CD14-positive monocyte (primary cell): ENCODE measurements at regions not wholly inside any gene's neighbourhood (a gene's known extent, or its start where the extent isn't known, plus 50 kb on each side); places are given as distances from the start of the nearest gene placed in this dataset.

ENCODE experiments used
- DNase-seq, 3 donors: peaks; one replicate each; pipeline ENCODE4 v3.0.0-alpha.2; 2011 to 2022
- H2AFZ ChIP-seq: 2 replicates; pipeline ENCODE4 v1.6.0; 2012; ENCODE audit warnings: mild to moderate bottlenecking, low read depth, low read length, inconsistent platforms; ENCODE audit not compliant: insufficient read depth, poor library complexity, severe bottlenecking
- H3K27ac ChIP-seq, 2 donors: 1 replicate in 1 of 2; 2 replicates in 1 of 2; pipeline ENCODE4 v1.5.1; 2012 to 2013; ENCODE audit warnings: low read length in 2 of 2, control low read depth in 1 of 2, inconsistent platforms in 1 of 2, low read depth in 1 of 2, mild to moderate bottlenecking in 1 of 2
- H3K27me3 ChIP-seq, 2 donors: one replicate each; pipeline versions ENCODE4 v1.6.0 to v1.6.1; 2011 to 2013; ENCODE audit warnings: low read length in 2 of 2; ENCODE audit not compliant: control insufficient read depth in 2 of 2, insufficient read depth in 2 of 2
- H3K36me3 ChIP-seq, 2 donors: replicated peaks in 1 of 2; 1 replicate in 1 of 2; 2 replicates in 1 of 2; pipeline versions ENCODE4 v1.5.1 to v1.6.1; 2012 to 2013; ENCODE audit warnings: low read length in 2 of 2, control low read depth in 1 of 2, inconsistent platforms in 1 of 2, mild to moderate bottlenecking in 1 of 2; ENCODE audit not compliant: insufficient read depth in 2 of 2, control insufficient read depth in 1 of 2
- H3K4me1 ChIP-seq, 2 donors: 1 replicate in 1 of 2; 2 replicates in 1 of 2; pipeline versions ENCODE4 v1.5.1 to v1.6.1; 2012 to 2013; ENCODE audit warnings: low read length in 2 of 2, control low read depth in 1 of 2, inconsistent platforms in 1 of 2, mild to moderate bottlenecking in 1 of 2, moderate library complexity in 1 of 2; ENCODE audit not compliant: insufficient read depth in 2 of 2, control insufficient read depth in 1 of 2
- H3K4me2 ChIP-seq: replicated peaks from 2 replicates; pipeline ENCODE3; 2012; ENCODE audit warnings: low read length, moderate library complexity, mild to moderate bottlenecking; ENCODE audit not compliant: poor library complexity, severe bottlenecking; ENCODE audit errors: extremely low read depth
- H3K4me3 ChIP-seq, 3 experiments: fragments of 200-600 bp in 1 of 3; sonication (generic) in 1 of 3; replicated peaks in 1 of 3; 1 replicate in 2 of 3; 2 replicates in 1 of 3; pipeline ENCODE4 v1.5.1; 2011 to 2013; ENCODE audit warnings: low read length in 3 of 3, mild to moderate bottlenecking in 3 of 3, control low read depth in 2 of 3, low read depth in 2 of 3, inconsistent platforms in 1 of 3, moderate library complexity in 1 of 3
- H3K79me2 ChIP-seq: 2 replicates; pipeline ENCODE4 v1.6.0; 2012; ENCODE audit warnings: mild to moderate bottlenecking, control low read depth, inconsistent platforms, low read length, moderate library complexity; ENCODE audit not compliant: insufficient read depth
- H3K9ac ChIP-seq: 2 replicates; pipeline ENCODE4 v1.6.0; 2017; ENCODE audit warnings: low read length, mild to moderate bottlenecking; ENCODE audit not compliant: insufficient read depth, poor library complexity, severe bottlenecking
- H3K9me3 ChIP-seq, 2 donors: replicated peaks in 1 of 2; 1 replicate in 1 of 2; 2 replicates in 1 of 2; pipeline versions ENCODE4 v1.5.1 to v1.6.1; 2012 to 2013; ENCODE audit warnings: low read length in 2 of 2, control low read depth in 1 of 2; ENCODE audit not compliant: control insufficient read depth in 1 of 2, insufficient read depth in 1 of 2
- H4K20me1 ChIP-seq: 2 replicates; pipeline ENCODE4 v1.6.0; 2012; ENCODE audit warnings: mild to moderate bottlenecking, low read length, control low read depth, moderate library complexity; ENCODE audit not compliant: insufficient read depth
- H3K27ac Mint-ChIP-seq, 7 donors: one replicate each; pipeline ENCODE4 v1.8.0; 2020; ENCODE audit warnings: mild to moderate bottlenecking in 7 of 7, mixed read lengths in 7 of 7, moderate library complexity in 6 of 7, inconsistent platforms in 2 of 7
- H3K27me3 Mint-ChIP-seq, 3 donors: one replicate each; pipeline ENCODE4 v1.8.0; 2021 to 2022; ENCODE audit warnings: low read depth in 3 of 3, mild to moderate bottlenecking in 3 of 3, mixed read lengths in 3 of 3, moderate library complexity in 3 of 3, inconsistent platforms in 1 of 3
- H3K36me3 Mint-ChIP-seq, 2 donors: one replicate each; pipeline ENCODE4 v1.8.0; 2020; ENCODE audit warnings: mixed read lengths in 2 of 2, inconsistent platforms in 1 of 2, mild to moderate bottlenecking in 1 of 2
- H3K4me1 Mint-ChIP-seq: one replicate; pipeline ENCODE4 v1.8.0; 2020; ENCODE audit warnings: mild to moderate bottlenecking, mixed read lengths
- H3K4me3 Mint-ChIP-seq, 2 donors: one replicate each; pipeline ENCODE4 v1.8.0; 2020; ENCODE audit warnings: mild to moderate bottlenecking in 2 of 2, mixed read lengths in 2 of 2, moderate library complexity in 1 of 2
- H3K9me3 Mint-ChIP-seq, 7 donors: one replicate each; pipeline ENCODE4 v1.8.0; 2020 to 2022; ENCODE audit warnings: mixed read lengths in 7 of 7, mild to moderate bottlenecking in 6 of 7, moderate library complexity in 6 of 7, inconsistent platforms in 2 of 7
- WGBS: methylation state at CpG from one replicate; pipeline ENCODE4 v1.1.5; 2013; ENCODE audit warnings: missing lambda C conversion rate; ENCODE audit not compliant: insufficient coverage; 5-methylcytosine and 5-hydroxymethylcytosine counted together
- intact Hi-C, 2 donors: fragments of 100-400 bp; cut with micrococcal nuclease; formaldehyde crosslinking; loops; one replicate each; pipeline versions ENCODE4 v1.15.0 to v1.15.1; 2023
- TF ChIP-seq, protein P1 (sequence below): fragments of 200-600 bp; IDR thresholded peaks from one replicate; pipeline ENCODE4 v1.8.0; 2022; ENCODE audit warnings: antibody characterized with exemption, mild to moderate bottlenecking

- Mint-ChIP-seq H3K36me3 (no peaks in the 10 kb centered on the region), H3K4me3 (no peak overlapping the region), H3K4me1 (no peaks in the 10 kb centered on the region), H3K9me3 (peaks cover 2 to 17% (median 12%) of the 10 kb centered on the region in 7 donors), H3K27ac (no peak overlapping the region), H3K27me3 (peaks cover 5 to 25% (median 13%) of the 10 kb centered on the region in 3 donors)
- no peak overlapping the region for H3K27ac ChIP-seq
- peaks cover 0 to 3% of the 10 kb centered on the region in 2 donors for H3K27me3 ChIP-seq
- intact Hi-C loops = no loop called here
- no peak overlapping the region for H3K4me3 ChIP-seq
- H3K79me2 ChIP-seq = no peaks in the 10 kb centered on the region
- TF ChIP-seq, protein P1, sequence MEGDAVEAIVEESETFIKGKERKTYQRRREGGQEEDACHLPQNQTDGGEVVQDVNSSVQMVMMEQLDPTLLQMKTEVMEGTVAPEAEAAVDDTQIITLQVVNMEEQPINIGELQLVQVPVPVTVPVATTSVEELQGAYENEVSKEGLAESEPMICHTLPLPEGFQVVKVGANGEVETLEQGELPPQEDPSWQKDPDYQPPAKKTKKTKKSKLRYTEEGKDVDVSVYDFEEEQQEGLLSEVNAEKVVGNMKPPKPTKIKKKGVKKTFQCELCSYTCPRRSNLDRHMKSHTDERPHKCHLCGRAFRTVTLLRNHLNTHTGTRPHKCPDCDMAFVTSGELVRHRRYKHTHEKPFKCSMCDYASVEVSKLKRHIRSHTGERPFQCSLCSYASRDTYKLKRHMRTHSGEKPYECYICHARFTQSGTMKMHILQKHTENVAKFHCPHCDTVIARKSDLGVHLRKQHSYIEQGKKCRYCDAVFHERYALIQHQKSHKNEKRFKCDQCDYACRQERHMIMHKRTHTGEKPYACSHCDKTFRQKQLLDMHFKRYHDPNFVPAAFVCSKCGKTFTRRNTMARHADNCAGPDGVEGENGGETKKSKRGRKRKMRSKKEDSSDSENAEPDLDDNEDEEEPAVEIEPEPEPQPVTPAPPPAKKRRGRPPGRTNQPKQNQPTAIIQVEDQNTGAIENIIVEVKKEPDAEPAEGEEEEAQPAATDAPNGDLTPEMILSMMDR = no peak
- no peaks in the 10 kb centered on the region for H3K4me1 ChIP-seq
- H3K9me3 ChIP-seq = peaks cover 0 to 5% of the 10 kb centered on the region in 2 donors
- DNase-seq = no peak
- no peaks in the 10 kb centered on the region for H3K36me3 ChIP-seq
- H4K20me1 ChIP-seq = no peaks in the 10 kb centered on the region
- 80% methylated on average over 2 of the region's 4 CpGs for WGBS
- no peak overlapping the region for H3K9ac ChIP-seq
- H2AFZ ChIP-seq = no peak overlapping the region
- no peak overlapping the region for H3K4me2 ChIP-seq
Measured at GRCh38 chr17:73803964-73804435, 159.8 kb upstream of the SDK2 start.

DNA sequence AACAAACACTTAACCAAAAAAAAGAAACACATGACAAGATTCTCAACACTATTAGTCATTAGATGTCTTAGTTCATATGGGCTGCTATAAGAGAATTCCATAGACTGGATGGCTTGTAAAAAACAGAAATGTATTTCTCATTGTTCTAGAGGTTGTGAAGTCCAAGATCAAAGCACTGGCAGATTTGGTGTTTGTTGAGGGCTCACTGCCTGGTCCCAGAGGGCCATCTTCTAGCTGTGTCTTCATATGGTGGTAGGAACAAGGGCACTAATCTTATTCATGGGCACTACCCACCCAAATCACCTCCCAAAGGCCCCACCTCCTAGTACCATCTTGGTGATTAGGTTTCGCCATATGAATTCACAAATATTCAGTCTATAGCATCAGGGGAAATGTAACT is 162.5 kb upstream of the SDK2 start:
- no peak overlapping the region for H3K27ac ChIP-seq
- no peaks in the 10 kb centered on the region for H4K20me1 ChIP-seq
- Mint-ChIP-seq H3K4me3 (no peak overlapping the region), H3K4me1 (no peaks in the 10 kb centered on the region), H3K27me3 (peaks cover 3 to 15% (median 3%) of the 10 kb centered on the region in 3 donors), H3K36me3 (no peaks in the 10 kb centered on the region), H3K9me3 (peaks cover under 1 to 17% (median 12%) of the 10 kb centered on the region in 7 donors), H3K27ac (no peak overlapping the region)
- no peak overlapping the region for H3K4me2 ChIP-seq
- H3K4me1 ChIP-seq = no peaks in the 10 kb centered on the region
- no peaks in the 10 kb centered on the region for H3K36me3 ChIP-seq
- no peak overlapping the region for H3K4me3 ChIP-seq
- no CpG with 5 or more reads among the region's 1 CpG for WGBS
- no peaks in the 10 kb centered on the region for H3K79me2 ChIP-seq
- H3K27me3 ChIP-seq = peaks cover 0 to 3% of the 10 kb centered on the region in 2 donors
- intact Hi-C loops = no loop called here
- DNase-seq = no peak
- no peak overlapping the region for H3K9ac ChIP-seq
- H2AFZ ChIP-seq = no peak overlapping the region
- H3K9me3 ChIP-seq = peaks cover 0 to 5% of the 10 kb centered on the region in 2 donors
- TF ChIP-seq, protein P1 = no peak
